ENCODE measurements at regions not wholly inside any gene's neighbourhood (a gene's known extent, or its start where the extent isn't known, plus 50 kb on each side); places are given as distances from the start of the nearest gene placed in this dataset.

- H3K27ac ChIP-seq: no peak overlapping the region
- TF ChIP-seq CTCF (conservative IDR thresholded peaks at IDR 0.05): no peak
Measured at GRCh38 chr16:59510008-59510424, 775.9 kb upstream of the GOT2 start.

DNA sequence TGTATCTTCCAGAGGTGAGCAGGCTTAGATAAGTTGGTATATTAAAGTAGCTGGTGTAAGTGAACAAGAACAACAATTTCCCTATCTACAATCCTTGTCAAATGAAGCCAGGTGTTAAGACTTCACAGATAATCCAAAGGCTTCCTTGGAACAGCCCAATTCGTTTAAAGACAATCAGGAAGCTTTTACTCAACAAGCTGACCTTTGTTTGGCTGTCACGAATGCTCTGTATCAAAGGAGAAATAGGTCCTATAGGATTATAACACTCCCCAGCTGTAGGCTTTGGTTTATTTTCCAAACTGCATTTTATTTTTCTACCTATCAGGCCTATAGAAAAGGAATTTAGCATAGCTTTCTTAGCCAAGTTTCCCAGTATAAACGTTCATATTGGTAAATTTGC, 766.5 kb upstream of the GOT2 start:
- H3K27ac ChIP-seq: no peak overlapping the region
- no peak for TF ChIP-seq CTCF (conservative IDR thresholded peaks at IDR 0.05)

- no peak for TF ChIP-seq CTCF (conservative IDR thresholded peaks at IDR 0.05)
- no peak overlapping the region for H3K27ac ChIP-seq
Measured at GRCh38 chr16:59487067-59487466, 753.0 kb upstream of the GOT2 start.

GRCh38 chr16:59484833-59485516, 750.9 kb upstream of the GOT2 start:
- no peak overlapping the region for H3K27ac ChIP-seq
- no peak for TF ChIP-seq CTCF (conservative IDR thresholded peaks at IDR 0.05)

DNA sequence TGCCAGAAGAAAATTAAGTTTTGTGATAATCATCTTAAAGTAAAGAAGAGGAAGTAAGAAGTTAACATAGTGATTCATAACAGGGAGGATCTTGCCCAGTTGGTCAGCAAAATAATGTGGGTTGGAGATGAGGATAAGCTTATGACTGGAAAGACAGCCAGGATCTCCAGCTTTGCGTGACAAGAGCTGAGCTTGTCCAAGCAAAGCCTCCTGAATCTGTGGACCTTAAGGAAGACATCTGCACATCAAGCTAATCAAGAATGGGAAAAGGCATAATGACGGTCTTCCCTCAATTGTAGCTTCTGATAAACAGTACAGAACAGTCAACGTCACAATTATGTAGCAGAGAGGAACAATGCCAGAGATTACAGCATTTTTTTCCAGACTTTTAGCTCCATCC, 744.7 kb upstream of the GOT2 start:
- TF ChIP-seq CTCF (conservative IDR thresholded peaks at IDR 0.05): no peak
- H3K27ac ChIP-seq: no peak overlapping the region

DNA sequence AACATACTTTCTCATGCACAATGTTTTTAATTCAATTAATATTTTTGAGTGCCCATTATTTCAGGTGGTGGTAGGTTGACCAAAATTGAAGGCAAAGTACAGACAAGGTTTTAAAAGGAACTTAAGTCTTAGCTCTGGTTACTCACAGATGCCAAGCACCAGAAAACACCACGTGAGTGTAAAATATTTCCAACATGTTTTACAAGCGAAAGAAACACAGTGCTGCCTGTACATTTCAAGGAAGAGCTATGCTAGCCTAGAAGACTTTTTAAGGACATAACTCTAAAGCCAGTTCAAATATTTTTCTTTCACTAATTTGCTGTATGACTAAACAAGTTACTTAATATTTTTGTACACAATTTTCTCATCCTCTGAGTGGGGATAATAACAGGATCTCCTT, 736.4 kb upstream of the GOT2 start:
- no peak for TF ChIP-seq CTCF (conservative IDR thresholded peaks at IDR 0.05)

DNA sequence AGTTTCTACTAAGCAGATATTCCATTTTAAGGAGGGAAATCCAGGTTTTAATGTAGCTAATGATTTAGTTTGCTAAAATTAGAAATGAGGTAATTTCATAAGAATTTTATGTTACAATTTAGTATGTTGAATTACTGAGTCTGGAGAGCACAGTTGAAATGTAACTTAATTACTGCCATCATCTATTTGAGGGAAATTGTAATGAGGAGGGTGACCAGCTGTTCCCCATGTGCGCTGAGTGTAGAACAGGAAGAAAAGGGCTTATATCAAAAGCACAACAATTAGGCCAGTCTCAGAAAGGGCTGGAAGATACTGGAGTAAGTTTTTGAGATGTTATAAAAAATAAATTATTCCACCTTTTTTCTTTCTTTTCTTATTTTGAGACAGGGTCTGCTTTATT, 735.1 kb upstream of the GOT2 start:
- no peak for TF ChIP-seq CTCF (conservative IDR thresholded peaks at IDR 0.05)
- no peak overlapping the region for H3K27ac ChIP-seq

More for the DNA sequence above, 736.4 kb upstream of the GOT2 start:
- H3K27ac ChIP-seq: no peak overlapping the region
